ENCODE measurements at regions not wholly inside any gene's neighbourhood (a gene's known extent, or its start where the extent isn't known, plus 50 kb on each side); places are given as distances from the start of the nearest gene placed in this dataset.

DNA sequence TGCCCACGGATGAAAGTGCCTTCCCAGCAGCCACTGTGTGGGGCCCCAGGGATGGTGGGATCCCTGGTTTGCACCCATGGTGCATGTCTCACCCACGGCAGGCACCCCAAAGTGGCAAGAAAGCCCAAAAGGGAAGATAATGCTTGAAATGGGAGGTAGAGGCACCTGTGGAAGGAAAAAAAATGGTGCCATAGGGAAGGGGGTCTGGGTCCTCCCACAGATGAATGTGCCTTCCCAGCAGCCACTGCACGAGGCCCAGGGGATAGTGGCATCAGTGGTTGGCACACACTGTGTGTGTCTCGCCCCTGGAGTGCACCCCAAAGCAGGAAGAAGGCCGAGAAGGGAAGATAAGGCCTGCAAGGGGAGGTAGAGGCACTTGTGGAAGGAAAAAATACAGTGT is 264.2 kb downstream of the ALG10 start:
- H3K4me2 ChIP-seq (ENCODE audit: low read length) = no peak overlapping the region
- no peak overlapping the region for H3K9ac ChIP-seq
- no peaks in the 10 kb centered on the region for H3K4me1 ChIP-seq
- no peaks in the 10 kb centered on the region for H3K36me3 ChIP-seq (ENCODE audit: control insufficient read depth, insufficient read depth, low read length)
- H3K27ac ChIP-seq = no peak overlapping the region
- TF ChIP-seq, protein P1, sequence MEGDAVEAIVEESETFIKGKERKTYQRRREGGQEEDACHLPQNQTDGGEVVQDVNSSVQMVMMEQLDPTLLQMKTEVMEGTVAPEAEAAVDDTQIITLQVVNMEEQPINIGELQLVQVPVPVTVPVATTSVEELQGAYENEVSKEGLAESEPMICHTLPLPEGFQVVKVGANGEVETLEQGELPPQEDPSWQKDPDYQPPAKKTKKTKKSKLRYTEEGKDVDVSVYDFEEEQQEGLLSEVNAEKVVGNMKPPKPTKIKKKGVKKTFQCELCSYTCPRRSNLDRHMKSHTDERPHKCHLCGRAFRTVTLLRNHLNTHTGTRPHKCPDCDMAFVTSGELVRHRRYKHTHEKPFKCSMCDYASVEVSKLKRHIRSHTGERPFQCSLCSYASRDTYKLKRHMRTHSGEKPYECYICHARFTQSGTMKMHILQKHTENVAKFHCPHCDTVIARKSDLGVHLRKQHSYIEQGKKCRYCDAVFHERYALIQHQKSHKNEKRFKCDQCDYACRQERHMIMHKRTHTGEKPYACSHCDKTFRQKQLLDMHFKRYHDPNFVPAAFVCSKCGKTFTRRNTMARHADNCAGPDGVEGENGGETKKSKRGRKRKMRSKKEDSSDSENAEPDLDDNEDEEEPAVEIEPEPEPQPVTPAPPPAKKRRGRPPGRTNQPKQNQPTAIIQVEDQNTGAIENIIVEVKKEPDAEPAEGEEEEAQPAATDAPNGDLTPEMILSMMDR (IDR thresholded peaks at IDR 0.05) = no peak
- H3K9me3 ChIP-seq (ENCODE audit: control insufficient read depth, low read length) = no peaks in the 10 kb centered on the region
- H3K27me3 ChIP-seq (ENCODE audit: control insufficient read depth, insufficient read depth, low read length) = no peaks in the 10 kb centered on the region
- no peak overlapping the region for H3K4me3 ChIP-seq (ENCODE audit: low read depth, low read length)
- H2AFZ ChIP-seq = no peak overlapping the region
- H3K79me2 ChIP-seq = no peaks in the 10 kb centered on the region

- Histone ChIP-seq H3K9ac (no peak overlapping the region), H3K4me2 (ENCODE audit: low read length) (no peak overlapping the region), H2AFZ (no peak overlapping the region), H3K4me3 (ENCODE audit: low read depth, low read length) (no peak overlapping the region), H3K9me3 (ENCODE audit: control insufficient read depth, low read length) (no peaks in the 10 kb centered on the region), H3K36me3 (ENCODE audit: control insufficient read depth, insufficient read depth, low read length) (no peaks in the 10 kb centered on the region), H3K4me1 (no peaks in the 10 kb centered on the region), H3K79me2 (no peaks in the 10 kb centered on the region), H3K27ac (no peak overlapping the region), H3K27me3 (ENCODE audit: control insufficient read depth, insufficient read depth, low read length) (no peaks in the 10 kb centered on the region)
- TF ChIP-seq, protein P1 (IDR thresholded peaks at IDR 0.05) = no peak
These were observed 264.6 kb downstream of the ALG10 start for GRCh38 chr12:34286934-34287333.

GRCh38 chr12:34287437-34287836 is 265.1 kb downstream of the ALG10 start:
- no peak overlapping the region for H3K9ac ChIP-seq
- H3K79me2 ChIP-seq = no peaks in the 10 kb centered on the region
- no peak overlapping the region for H3K4me3 ChIP-seq (ENCODE audit: low read depth, low read length)
- H3K27me3 ChIP-seq (ENCODE audit: control insufficient read depth, insufficient read depth, low read length) = no peaks in the 10 kb centered on the region
- H2AFZ ChIP-seq = no peak overlapping the region
- no peaks in the 10 kb centered on the region for H3K9me3 ChIP-seq (ENCODE audit: control insufficient read depth, low read length)
- TF ChIP-seq, protein P1 (IDR thresholded peaks at IDR 0.05) = no peak
- H3K4me1 ChIP-seq = no peaks in the 10 kb centered on the region
- no peak overlapping the region for H3K27ac ChIP-seq
- no peak overlapping the region for H3K4me2 ChIP-seq (ENCODE audit: low read length)
- no peaks in the 10 kb centered on the region for H3K36me3 ChIP-seq (ENCODE audit: control insufficient read depth, insufficient read depth, low read length)

DNA sequence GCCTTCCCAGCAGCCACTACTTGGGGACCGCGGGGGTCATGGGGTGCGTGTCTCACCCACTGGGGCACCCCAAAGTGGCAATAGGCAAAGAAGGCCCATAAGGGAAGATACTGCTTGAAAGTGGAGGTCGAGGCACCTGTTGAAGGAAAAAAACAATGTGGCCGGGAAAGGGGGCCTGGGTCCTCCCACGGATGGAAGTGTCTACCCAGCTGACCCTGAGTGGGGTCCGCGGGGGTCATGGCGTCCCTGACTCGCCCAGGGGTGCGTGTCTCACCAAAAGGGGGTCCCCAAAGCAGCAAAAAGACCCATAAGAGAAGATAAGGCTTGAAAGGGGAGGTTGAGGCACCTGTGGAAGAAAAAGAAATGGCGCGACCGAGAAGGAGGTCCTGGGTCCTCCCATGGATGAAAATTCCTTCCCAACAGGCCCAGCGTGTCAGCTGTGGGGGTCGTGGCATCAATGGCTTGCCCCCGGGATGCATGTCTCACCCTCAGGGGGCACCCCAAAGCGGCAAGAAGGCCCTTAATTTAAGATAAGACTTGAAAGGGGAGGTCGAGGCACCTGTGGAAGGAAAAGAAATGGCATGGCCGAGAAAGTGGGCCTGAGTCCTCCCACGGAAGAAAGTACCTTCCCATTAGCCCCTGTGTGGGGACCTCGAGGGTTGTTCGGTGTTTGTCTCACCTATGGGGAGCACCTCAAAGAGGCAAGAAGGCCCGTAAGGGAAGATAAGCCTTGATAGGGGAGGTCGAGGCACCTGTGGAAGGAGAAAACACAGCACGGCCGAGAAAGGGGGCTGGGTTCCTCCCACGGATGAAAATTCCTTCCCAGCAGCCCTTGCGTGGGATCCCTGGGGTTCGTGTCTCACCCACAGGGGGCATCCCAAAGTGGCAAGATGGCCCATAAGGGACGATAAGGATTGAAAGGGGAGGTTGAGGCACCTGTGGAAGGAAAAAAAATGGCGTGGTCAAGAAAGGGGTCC is 266.0 kb downstream of the ALG10 start:
- Histone ChIP-seq H2AFZ (no peak overlapping the region), H3K9me3 (ENCODE audit: control insufficient read depth, low read length) (no peaks in the 10 kb centered on the region), H3K79me2 (no peaks in the 10 kb centered on the region), H3K27ac (no peak overlapping the region), H3K36me3 (ENCODE audit: control insufficient read depth, insufficient read depth, low read length) (no peaks in the 10 kb centered on the region), H3K9ac (no peak overlapping the region), H3K27me3 (ENCODE audit: control insufficient read depth, insufficient read depth, low read length) (no peaks in the 10 kb centered on the region), H3K4me3 (ENCODE audit: low read depth, low read length) (no peak overlapping the region), H3K4me1 (no peaks in the 10 kb centered on the region), H3K4me2 (ENCODE audit: low read length) (no peak overlapping the region)
- TF ChIP-seq, protein P1 (IDR thresholded peaks at IDR 0.05) = no peak

GRCh38 chr12:34288963-34289345 is 266.7 kb downstream of the ALG10 start:
- H3K9ac ChIP-seq = no peak overlapping the region
- no peak overlapping the region for H2AFZ ChIP-seq
- no peak overlapping the region for H3K4me3 ChIP-seq (ENCODE audit: low read depth, low read length)
- H3K36me3 ChIP-seq (ENCODE audit: control insufficient read depth, insufficient read depth, low read length) = no peaks in the 10 kb centered on the region
- H3K9me3 ChIP-seq (ENCODE audit: control insufficient read depth, low read length) = no peaks in the 10 kb centered on the region
- H3K4me2 ChIP-seq (ENCODE audit: low read length) = no peak overlapping the region
- TF ChIP-seq, protein P1 (IDR thresholded peaks at IDR 0.05) = no peak
- H3K27me3 ChIP-seq (ENCODE audit: control insufficient read depth, insufficient read depth, low read length) = no peaks in the 10 kb centered on the region
- no peaks in the 10 kb centered on the region for H3K79me2 ChIP-seq
- H3K4me1 ChIP-seq = no peaks in the 10 kb centered on the region
- no peak overlapping the region for H3K27ac ChIP-seq

Data from parathyroid adenoma (tissue), 2 donors.